ENCODE measurements at regions not wholly inside any gene's neighbourhood (a gene's known extent, or its start where the extent isn't known, plus 50 kb on each side); places are given as distances from the start of the nearest gene placed in this dataset.

DNA sequence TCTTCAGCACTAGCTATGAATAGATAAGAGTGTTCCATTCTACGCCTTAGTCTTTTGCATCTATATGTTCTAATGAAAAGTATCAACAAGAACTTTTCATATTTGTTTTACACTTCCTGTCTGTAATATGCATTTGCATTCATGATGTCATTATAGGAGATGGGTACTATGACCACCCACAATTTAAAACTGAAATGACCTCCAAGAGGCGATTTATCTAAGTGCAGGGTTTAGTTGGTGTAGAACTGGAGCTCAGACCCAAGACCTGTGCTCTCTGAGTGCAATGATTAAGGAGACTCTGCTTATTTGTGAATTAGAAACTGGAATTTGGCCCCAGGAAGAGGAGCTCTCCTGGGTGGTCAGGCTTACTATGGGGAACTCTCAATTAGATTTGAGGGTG is 289.1 kb downstream of the ETS1 start:
- FAIRE-seq, result no peak

- no peak for FAIRE-seq
Observed at GRCh38 chr11:128297805-128298204, 289.6 kb downstream of the ETS1 start.

DNA sequence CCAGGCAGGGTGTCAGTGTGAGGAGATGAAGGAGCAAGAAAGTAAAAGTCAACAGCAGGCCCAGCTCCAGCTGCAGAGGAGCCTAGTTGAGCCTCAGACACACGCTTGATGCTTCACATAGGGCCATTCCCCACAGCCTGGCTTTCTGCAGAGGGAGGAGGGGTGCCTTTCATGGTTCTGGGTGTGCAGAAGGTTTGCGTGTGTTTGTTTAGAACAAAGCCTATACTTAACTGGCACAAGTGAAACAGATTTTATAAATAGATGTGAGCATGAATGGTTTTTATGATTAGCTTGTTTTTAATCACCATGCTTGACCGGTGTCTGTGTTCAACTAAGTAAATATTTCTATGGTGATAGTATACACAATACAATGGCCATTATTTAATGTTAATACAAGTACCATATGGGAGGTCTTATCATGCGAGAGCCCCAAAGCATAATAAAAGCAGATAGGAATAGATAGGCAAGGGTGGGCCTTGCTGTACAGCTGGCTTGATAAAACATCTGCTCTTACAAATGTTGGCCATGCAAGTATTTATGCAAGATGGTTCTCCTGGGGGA is 290.2 kb downstream of the ETS1 start:
- no peak for FAIRE-seq

- no peak for FAIRE-seq
Observed at GRCh38 chr11:128294671-128295050, 292.7 kb downstream of the ETS1 start.

GRCh38 chr11:128294001-128294670 is 293.2 kb downstream of the ETS1 start:
- no peak for FAIRE-seq

GRCh38 chr11:128291835-128292234 is 295.5 kb downstream of the ETS1 start:
- peak; percentile 53 for FAIRE-seq

- FAIRE-seq, result no peak
Observed at GRCh38 chr11:128291007-128291406, 296.4 kb downstream of the ETS1 start.

- peak; percentile 86 for FAIRE-seq
Observed at GRCh38 chr11:128290106-128290840, 297.1 kb downstream of the ETS1 start.

- no peak for FAIRE-seq
Observed at GRCh38 chr11:128289048-128289447, 298.3 kb downstream of the ETS1 start.

DNA sequence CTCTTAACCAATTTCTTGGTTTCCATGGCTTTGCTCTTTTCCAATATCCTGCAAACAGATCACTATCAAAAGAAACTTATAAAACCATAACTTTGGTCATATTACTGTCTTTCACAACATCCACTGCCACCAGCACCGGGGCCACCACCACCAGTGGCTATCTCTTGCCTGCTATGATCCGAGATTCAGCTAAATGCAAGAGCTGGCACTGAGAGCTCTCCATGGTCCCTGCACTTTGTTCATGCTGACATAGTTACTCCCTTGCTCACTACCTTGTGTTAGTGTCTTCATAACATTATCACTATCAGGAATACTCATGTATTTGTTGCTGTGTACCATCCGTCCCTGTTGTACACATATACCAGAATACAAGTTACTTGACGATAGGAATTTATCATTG is 299.0 kb downstream of the ETS1 start:
- FAIRE-seq, result no peak

DNA sequence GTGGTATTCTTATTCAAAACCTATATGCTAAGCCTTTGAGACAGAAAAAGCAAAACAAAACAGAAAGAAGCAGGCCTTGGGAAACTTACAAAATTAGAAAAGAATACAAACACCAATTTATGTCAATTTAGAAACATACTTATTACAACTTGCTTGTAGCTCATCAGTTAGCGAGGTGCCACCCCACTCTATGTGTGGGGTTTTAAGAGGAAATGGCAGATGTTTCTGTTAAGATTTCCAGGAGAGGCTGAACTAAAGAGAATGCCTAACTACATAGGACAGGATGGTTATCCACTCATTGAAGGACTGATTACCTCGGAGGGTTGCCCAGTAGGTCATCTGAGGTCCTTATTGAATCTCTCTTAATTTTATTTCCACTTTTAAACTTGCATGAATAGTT is 302.0 kb downstream of the ETS1 start:
- FAIRE-seq, result no peak

- FAIRE-seq, result no peak
Observed at GRCh38 chr11:128284634-128285033, 302.7 kb downstream of the ETS1 start.

GRCh38 chr11:128283451-128283850 is 303.9 kb downstream of the ETS1 start:
- no peak for FAIRE-seq

DNA sequence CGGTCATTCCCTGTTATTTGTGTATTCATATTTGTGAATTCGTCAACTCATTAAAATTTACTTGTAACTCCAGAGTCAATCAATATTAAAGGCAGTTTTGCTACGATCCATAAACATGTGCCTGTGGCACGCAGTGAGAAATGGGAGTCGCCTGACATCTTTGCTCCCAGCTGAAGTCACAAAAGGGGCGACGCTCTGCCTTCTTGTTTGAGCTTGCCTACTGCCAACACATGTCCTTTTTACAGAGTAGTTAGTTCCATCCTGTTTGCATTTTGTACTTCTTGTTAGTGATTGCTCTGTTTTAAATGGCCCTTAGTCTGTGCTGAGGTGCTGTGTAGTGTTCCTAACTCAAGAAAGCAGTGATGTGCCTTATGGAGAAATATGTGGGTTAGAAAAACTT is 305.3 kb downstream of the ETS1 start:
- no peak for FAIRE-seq

- no peak for FAIRE-seq
Observed at GRCh38 chr11:128279866-128280265, 307.5 kb downstream of the ETS1 start.

GRCh38 chr11:128273736-128274135 is 313.6 kb downstream of the ETS1 start:
- FAIRE-seq, result no peak

DNA sequence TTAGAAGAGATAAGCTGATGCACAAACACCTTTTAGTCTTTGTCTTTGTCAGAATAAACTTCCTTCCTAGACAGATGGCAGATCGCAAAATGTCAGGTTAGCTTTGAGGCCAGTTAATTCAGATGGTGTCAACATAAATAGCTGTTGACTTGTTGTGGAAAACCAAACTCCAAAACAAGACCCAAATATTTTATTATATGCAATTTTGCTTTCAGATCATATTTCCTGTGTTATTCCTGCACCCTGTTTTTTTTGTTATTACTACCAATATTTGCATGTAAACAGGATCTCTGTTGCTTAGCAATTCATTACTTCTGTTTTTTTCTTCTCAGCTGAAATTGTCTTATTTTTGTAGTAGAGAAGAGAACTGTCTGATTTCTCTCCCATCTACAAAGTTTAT is 316.0 kb downstream of the ETS1 start:
- no peak for FAIRE-seq

GRCh38 chr11:128269466-128269865 is 317.9 kb downstream of the ETS1 start:
- FAIRE-seq, result no peak

GRCh38 chr11:128266893-128267292 is 320.5 kb downstream of the ETS1 start:
- no peak for FAIRE-seq

DNA sequence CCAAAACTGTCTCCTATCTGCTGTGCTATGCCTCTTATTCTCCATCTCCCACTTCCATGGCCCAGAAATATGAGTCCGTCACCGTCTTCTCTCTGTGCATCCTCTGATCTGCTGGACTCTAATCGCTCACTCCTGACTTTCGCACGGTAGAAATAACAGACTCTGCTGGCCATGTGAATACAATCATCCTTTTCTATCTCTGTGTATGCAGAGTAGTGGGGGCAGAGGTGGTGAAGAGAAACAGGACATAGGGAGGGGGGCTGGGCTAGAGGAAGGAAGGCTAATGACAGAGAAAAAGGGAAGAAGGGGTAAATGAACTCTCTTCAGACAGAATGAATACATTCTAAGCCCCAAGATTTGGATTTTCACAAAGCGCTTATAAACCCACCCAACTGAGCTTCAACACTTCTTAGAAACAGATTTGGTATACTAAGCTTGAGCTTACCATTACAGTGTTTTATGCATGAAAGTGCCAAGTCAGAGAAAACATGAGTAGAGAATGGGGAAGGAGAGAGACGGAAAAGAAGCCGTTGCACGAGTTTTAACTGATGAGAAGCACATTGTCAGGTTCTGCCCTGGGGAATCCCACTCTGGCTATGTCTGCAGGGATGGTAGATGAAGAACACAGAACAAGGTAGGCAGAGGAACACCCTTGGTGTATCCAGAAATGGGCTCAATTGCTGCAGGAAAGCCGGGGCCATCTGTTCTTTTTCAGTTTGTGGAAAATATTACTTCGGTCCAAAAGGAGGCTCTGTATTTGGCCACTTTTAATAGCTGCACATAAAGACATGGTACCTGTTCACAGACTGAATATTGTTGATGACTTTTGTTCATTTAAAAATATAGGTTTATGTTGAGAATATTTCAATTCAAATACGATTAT is 324.7 kb downstream of the ETS1 start:
- no peak for FAIRE-seq

- FAIRE-seq, result no peak
Observed at GRCh38 chr11:128261011-128261421, 326.3 kb downstream of the ETS1 start.

DNA sequence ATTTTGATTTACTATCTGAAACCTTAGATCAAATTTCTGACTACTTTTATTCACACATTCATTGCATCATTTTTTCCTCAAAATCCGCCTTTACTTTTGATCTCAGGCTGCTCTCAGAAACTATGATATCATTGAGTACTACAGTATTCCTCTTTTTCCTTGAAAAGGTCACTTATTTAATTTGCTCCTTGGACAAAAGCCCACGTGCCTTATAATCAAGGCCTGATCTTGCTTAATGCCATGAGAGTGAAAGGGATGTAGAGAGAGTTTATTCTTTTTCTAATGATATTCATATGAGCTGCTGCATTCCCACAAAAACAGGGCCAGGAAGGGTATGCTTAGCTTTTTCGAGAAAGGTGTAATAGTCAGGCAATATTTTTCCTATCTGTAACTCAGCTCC is 327.0 kb downstream of the ETS1 start:
- no peak for FAIRE-seq

GRCh38 chr11:128259816-128260215 is 327.5 kb downstream of the ETS1 start:
- FAIRE-seq, result no peak
